ENCODE measurements at regions not wholly inside any gene's neighbourhood (a gene's known extent, or its start where the extent isn't known, plus 50 kb on each side); places are given as distances from the start of the nearest gene placed in this dataset.
A peak's percentile ranks its signal among the peaks of the same experiment; 100 is the strongest.
"Not testable (repeated sequence)": the region's sequence is repeated elsewhere in the genome, so short reads cannot be mapped to it uniquely, and the experiment has no call there.

DNA sequence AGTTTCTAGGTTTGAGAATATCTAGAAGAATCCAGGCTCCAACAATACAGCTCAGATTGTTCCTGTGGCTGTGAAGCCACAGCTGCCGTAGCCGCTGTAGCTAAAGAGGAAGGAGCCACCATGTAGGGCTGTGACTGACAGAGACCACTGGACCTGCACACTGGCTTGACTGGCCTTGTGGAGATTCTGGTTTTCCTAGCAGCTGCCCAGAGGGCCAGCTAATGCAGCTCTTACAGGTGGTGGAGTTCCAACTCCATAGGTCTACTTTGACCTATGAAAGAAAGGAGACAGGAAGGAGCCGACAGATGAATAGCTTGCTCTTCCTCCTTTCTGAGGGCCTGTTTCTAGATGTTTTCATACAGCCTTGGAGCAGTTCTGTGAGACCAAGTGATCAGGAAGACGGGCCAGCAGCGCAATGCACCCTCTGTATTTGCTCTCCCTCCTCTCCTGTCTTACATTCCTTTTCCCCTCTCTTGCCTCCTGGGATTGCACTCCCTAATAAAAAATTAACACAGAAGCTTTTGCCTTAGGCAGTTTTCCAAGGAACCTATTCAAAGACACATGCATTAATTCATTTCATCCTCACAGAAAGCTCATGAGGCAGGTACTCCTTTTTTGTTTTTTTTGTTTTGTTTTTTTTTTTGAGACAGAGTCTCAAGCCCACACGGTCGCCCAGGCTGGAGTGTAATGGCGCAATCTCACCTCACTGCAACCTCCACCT is 51.8 kb upstream of the MYB start:
- no peak for DNase-seq (ENCODE audit: low read depth in 2 of 3, low spot score in 1 of 3)

DNA sequence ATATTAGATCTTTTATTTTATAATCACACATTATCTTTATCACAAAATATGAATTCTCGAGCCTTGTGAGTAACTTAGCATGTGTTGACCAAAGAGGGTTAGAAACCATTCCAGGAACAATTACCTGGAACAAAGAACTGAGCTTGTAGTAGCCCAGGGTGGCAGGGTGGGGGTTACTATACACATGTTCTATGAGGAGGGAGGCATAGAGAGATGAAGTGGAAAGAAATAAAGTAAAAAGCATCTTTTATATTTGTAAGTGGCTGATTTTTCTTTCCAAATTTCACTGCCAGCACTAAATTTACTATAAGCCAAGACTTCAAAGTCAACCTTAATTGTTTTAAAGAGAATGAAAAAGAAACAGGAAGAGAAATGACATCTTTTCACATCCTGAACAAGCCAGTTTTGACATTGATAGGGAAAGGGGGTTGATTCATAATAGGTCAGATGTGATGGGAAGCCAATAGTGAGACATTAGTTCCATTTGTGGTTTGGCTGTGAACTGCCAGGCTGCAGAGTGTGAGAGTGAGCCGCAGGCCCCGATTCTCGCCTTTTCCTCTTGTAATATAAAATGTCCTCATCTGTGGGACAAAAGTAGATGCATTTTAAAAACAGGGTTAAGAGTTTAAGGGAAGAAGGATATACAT is 52.7 kb upstream of the MYB start:
- peak; percentile 50 to 61 (median 60) for DNase-seq (ENCODE audit: low read depth in 2 of 3, low spot score in 1 of 3)

GRCh38 chr6:135126729-135127128 is 54.4 kb upstream of the MYB start:
- DNase-seq (ENCODE audit: low read depth in 2 of 3, low spot score in 1 of 3) = no peak

DNA sequence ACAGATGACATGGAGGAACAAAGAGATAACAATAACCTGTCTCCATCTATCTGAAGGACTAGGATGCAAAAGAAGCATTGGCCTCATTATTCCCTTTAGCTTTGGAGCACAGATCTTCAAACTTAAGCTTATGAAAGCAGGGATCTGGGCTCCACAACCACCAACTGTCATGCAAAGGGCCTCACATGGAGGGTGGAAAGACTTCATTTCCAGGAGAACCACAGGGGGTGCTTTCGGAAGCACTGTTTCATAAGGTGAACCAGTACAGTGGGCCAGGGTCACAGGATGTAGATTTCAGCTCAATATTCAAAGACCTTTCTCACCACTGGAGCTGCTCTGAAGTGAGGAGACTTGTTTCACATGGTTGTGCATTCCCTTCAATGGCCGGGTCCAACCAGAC is 55.1 kb upstream of the MYB start:
- DNase-seq (ENCODE audit: low read depth in 2 of 3, low spot score in 1 of 3) = no peak

- no peak for DNase-seq (ENCODE audit: low read depth in 2 of 3, low spot score in 1 of 3)
Observed at GRCh38 chr6:135121434-135121833, 59.7 kb upstream of the MYB start.

DNA sequence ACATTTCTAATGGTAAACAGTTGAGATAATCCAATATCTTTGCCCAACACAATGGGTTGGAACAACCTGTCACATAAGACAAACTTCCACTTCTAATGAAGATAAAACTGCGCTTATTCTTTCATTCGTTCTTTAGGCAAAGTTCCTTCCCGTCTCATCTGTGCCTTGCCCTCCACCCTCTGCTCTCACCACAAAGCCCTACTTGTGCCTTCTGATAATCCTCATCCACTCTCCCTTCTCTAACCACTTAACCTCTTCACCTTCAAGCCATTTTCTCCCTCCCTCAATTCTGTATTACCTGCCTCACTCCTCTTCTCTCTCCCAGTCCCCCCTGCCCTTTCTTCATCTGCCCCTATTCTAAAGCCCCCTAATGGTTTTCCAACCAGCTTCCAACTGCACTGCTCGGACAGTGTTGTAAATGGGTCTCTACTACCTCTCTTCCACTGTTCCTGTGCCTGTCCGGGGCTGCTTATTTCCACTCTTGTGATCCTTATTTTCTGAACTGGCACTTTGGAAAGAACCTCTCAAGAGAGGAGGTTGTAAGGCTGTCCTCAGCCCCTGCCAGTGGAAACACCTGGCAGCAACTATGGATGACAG is 62.9 kb upstream of the MYB start:
- DNase-seq (ENCODE audit: low read depth in 2 of 3, low spot score in 1 of 3) = no peak

- no peak for DNase-seq (ENCODE audit: low read depth in 2 of 3, low spot score in 1 of 3)
Observed at GRCh38 chr6:135117413-135117968, 62.9 kb upstream of the HBS1L start.

DNA sequence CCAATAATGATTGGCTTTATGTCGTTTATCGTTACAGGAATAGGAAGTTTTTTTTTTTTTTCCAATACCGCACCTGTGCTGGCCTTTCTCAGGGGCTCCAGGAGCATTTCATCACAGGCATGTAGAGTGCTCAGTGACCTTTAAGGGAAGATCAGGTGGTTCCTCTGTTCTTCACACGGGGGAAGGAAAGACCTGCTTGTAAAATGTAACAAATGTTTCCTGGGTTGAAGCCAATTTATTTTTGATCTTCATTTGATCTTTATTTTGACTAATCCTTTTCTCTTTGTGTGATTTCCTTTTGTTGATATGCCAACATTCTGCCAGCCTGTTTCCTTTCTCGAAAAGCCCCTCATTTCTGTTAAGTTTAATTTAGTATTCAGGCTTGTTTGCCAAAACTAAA is 61.9 kb upstream of the HBS1L start:
- no peak for DNase-seq (ENCODE audit: low read depth in 2 of 3, low spot score in 1 of 3)

DNA sequence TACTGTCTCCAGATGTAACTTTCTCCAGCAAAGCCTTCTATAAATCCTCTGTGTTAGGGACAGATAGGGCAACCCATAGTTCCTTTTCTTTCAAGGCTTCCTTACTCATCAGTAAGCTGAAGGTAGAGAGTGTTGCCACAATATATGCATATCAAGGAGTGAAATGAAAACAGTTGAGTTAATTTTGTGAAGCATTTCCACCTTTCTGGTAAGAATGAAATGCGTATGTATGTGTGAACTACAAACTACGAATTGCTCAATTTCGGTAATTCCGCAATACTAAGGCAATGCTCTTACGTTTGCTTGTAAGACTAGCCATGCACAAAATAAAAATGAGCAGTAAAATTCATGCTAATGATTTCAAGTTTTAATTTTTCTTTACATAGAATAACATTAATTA is 61.2 kb upstream of the HBS1L start:
- DNase-seq (ENCODE audit: low read depth in 2 of 3, low spot score in 1 of 3) = no peak

- no peak for DNase-seq (ENCODE audit: low read depth in 2 of 3, low spot score in 1 of 3)
Observed at GRCh38 chr6:135115411-135115810, 60.8 kb upstream of the HBS1L start.

DNA sequence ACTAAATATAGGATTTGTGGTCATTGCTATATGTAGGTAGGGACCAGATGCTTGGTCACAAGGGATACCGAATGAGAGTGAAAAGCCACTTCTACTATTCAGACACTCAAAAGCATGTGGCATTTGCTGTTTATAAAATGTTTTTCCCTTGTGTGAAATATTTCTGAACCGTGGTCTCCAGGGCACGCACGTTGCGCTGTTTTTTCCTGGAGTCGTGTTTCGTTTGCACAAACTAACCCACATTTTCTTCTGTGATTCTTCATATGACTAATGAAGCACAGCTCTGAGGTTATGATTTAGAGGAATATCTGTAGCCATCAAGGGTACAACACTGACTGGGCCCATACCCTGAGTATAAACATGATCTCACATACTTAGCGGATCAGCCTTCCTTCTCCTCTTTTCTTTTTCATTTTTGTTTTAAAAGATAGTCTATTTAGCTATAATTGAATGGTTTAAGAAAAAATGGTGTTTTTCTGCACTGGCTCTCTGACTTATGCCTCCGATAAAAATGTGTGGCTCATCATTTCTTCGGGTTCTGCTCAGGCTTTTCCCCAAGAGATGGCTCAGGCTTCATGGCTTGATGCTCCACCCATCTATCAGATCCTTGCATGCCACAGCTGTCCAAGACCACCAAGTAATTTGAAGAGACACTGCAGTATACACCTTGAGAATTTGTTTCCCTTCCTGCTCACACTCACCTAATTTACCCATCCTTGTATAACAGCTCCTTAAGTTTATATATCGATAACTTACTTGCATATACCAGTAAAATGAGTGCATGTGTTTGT is 59.9 kb upstream of the HBS1L start:
- DNase-seq (ENCODE audit: low read depth in 2 of 3, low spot score in 1 of 3) = peak in 2 of 3 donors; percentile 56 to 62

DNA sequence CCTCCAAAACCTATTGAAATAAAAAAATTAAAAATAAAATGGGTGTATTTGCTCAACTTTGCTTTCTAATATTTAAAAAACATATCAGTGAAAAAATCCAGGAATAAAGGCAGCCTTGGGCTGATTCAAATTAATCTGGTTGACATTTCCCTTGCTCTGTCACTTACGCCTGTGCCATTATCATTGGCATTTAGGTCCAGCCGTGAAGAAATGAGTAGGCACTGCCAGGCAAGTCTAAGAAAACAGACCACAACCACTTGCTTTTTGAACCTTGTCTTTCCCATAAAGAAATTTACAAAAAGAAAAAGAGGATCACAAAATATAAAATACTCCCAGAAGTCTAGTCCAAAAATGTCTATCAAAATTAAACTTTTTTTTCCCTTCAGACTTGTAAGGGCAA is 59.2 kb upstream of the HBS1L start:
- DNase-seq (ENCODE audit: low read depth in 2 of 3, low spot score in 1 of 3) = no peak

DNA sequence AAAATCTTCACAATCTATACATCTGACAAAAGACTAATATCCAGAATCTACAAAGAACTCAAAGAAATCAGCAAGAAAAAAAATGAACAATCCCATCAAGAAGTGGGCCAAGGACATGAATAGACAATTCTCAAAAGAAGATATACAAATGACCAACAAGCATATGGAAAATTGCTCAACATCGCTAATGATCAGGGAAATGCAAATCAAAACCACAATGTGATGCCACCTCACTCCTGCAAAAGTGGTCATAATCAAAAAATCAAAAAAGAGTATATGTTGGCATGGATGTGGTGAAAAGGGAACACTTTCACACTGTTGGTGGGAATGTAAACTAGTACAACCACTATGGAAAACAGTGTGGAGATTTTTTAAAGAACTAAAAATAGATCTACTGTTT is 58.3 kb upstream of the HBS1L start:
- not testable (repeated sequence) for DNase-seq (ENCODE audit: low read depth in 2 of 3, low spot score in 1 of 3)

DNA sequence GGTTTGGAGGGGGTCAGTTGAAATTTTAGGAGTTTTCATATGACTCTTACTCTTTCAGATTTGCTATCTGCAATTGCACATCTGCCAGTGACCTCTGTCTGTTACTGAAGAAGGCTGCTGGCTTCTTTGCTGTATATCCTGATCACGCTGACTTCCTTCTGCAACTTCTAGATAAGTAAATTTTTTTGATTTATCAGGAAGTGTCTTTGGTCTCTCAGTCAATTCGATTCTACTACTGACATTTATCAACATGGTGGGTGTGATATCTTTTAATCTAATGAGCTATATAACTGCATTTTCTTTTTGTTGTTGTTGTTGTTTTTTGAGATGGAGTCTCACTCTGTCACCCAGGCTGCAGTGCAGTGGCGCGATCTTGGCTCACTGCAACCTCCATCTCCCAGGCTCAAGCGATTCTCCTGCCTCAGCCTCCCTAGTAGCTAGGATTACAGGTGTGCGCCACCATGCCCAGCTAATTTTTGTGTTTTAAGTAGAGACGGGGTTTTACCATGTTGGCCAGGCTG is 55.7 kb upstream of the HBS1L start:
- DNase-seq (ENCODE audit: low read depth in 2 of 3, low spot score in 1 of 3) = not testable (repeated sequence)

DNA sequence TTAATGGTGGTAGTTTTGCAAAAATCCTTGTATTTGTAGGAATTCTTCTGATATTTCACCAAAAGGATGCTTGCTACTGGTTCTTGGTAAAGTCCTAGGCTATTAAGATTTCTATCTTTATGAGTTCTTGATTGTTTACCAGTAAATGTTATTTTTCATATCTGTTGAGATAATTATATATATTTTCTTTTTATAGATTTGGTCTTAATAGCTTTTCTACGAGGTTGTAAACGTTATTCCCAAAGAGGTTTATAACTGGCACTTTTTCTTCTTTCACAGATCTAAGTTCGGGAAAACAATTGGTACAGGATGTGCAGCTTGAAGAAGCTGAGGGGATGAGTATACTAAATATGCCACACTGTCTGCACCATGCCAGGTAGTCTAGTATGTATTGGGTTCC is 55.1 kb upstream of the HBS1L start:
- no peak for DNase-seq (ENCODE audit: low read depth in 2 of 3, low spot score in 1 of 3)

- no peak for DNase-seq (ENCODE audit: low read depth in 2 of 3, low spot score in 1 of 3)
Observed at GRCh38 chr6:135108692-135109091, 54.1 kb upstream of the HBS1L start.

DNA sequence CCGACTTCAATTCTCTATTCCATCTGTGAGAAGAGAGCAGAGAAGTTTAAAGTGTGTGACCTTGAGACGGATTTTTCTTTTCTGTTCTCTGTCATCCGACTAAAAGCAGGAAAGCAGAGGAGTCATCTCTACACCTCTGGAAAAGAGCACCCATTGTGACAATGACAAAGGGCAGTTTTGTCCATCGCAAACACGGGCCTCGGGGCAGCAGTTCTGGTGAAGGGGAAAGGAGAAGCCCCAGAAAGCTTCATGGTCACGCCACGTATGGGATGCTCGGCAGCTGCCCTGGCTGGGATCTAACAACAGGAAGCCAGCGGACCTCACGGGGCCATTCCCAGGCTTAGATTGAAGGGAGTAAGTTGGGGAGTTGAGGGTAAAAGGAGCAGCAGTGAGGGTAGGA is 52.0 kb upstream of the HBS1L start:
- no peak for DNase-seq (ENCODE audit: low read depth in 2 of 3, low spot score in 1 of 3)

- DNase-seq (ENCODE audit: low read depth in 2 of 3, low spot score in 1 of 3) = no peak
Observed at GRCh38 chr6:135105710-135106109, 51.1 kb upstream of the HBS1L start.

DNA sequence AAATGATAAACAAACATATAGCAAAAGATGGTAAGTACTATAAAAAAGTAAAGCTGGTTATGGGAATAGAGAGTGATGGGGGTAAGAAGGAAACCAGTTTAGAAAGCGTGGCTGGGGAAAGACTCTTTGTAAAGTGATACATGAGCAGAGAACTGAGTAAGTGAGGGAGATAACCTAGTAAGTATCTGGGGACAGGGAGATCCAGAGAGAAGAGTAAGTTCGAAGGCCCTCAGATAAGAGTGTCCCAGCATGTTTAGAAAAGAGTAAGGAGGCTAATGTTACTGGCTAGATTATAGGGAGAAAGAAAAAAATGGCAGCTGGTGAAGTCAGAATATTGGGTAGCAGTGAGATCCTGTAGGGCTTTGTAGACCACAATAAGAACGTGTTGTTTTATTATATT is 50.7 kb upstream of the HBS1L start:
- DNase-seq (ENCODE audit: low read depth in 2 of 3, low spot score in 1 of 3) = no peak
